DMS53 treated with DMSO at 0.1 percent for 48 hours (cell line): ENCODE measurements at regions not wholly inside any gene's neighbourhood (a gene's known extent, or its start where the extent isn't known, plus 50 kb on each side); places are given as distances from the start of the nearest gene placed in this dataset.

Source experiments
- DNase-seq: peaks from one replicate; lab custom pipeline; 2025; ENCODE audit not compliant: unreplicated experiment; lab: John Stamatoyannopoulos, UW

DNA sequence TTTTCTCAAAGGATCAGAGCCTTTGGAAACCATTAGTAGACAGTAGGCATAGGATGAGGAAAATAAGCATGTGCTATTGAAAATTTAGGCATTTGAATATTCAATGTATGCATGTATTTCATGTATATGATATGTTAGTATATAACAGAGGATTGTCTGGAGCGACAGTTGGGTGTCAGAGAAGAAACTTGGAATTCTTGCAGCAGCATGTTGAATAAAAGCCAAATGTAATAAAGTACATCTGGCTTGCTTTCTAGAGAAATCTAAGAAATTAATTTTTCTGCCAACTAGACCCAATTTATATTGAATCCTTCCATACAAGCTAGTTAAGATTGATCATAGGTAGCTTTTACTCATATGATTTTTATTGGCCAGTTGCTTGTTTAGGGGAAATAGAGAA is 578.8 kb downstream of the CDH11 start:
- no peak for DNase-seq

DNA sequence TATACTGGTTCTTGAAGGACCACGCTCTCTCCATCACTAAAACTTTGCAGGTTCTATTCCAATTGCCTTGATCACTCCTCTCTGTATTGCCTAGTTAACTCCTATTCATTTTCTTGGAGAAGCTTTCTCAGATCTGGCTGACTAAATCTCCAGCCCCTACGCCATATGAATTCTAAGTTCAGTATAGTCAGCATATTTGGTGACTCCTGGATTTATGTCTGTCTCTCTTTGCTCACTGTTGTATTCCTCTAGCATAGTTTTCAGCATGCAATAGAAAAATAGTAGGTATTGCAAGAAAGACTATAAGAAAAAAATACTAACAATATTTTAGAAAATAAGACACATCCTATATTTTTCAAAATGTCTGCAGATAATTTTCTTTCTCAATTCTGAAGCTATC is 579.7 kb downstream of the CDH11 start:
- DNase-seq = no peak

DNA sequence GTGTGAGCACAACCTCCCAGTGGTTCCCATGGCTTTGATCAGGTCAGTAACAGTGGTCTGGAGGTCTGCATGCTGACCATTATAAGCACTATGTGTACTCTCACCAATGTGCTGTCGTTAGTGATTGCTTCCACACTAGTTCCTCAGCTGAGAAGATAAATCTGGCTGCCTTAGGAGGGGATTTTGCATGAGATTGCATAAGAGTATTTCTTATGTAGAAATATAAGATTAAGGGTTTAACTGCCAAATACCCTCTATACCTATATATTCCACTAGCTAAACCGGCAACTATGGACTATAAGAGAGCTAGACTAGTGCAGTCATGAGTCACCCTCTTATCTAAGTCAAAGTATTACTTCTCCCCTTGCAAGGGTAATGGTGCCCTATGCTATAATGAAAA is 580.2 kb downstream of the CDH11 start:
- DNase-seq = no peak

DNA sequence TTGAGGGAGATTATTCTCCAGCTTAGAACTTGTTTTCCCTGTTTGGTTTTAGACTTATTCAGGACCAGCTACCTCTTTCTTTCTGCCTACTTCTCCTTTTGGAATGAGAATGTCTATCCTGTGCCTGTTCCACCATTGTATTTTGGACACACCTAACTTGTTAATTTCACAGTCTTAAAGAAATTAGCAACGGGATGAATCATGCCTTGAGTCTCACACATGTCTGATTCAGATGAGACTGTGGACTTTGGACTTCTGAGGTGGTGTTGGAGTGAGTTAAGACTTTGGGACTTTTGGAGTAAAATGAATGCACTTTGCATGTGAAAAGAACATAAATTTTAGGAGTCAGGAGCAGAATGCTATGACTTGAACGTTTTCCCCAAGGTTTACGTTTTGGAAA is 581.4 kb downstream of the CDH11 start:
- no peak for DNase-seq

DNA sequence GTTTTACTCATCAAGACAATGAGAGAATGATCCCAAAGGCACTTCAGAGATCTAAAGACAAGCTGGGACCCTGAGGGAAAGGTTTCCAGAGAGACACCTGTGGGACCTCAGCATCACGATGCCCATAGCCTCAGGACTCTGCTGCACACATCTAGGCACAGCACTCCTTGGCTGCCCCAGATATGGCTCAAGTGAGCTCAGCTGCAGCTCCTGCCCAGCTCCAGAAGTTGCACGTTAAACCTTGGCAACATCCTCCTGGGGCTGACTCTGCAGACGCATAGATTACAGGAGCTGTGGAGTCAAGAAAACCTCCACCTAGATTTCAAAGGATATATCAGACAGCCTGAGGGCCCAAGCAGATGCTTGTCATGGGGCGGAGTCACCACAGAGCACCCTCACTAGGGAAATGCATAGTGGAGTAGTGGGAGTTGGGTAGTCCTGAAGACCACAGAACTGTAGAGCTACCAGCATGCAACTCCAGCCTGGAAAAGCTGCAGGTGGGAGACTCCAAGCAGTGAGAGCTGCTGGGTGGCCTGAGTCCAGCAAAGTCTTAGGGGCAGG is 582.0 kb downstream of the CDH11 start:
- no peak for DNase-seq

DNA sequence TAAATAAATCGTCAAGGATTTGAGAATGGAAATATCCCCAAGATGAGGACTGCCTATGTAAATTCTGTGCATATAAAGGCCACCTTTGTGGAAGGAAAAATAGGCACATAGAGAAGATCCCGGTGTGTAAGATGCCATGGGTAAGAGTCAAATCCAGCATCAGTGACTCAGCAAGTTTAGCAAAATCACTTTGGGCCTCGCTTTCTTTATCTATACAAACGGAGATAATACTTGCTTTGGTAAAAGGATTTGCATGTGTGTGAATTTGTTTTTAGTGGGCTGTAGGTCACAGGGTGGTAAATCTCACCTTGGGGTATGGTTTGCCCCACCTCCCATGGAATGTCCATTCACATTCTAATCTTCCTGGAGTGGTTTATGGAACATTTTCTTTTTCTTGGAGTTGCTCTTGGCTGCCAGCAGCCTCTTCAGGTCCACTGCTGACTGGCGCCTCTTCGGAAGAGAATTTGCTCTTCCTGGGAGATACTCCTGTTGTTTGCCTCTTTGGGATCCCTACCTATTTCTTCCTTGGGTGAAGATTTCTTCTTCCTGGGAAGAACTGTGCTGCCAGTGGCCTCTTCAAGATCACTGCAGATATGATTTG is 587.6 kb downstream of the CDH11 start:
- no peak for DNase-seq

DNA sequence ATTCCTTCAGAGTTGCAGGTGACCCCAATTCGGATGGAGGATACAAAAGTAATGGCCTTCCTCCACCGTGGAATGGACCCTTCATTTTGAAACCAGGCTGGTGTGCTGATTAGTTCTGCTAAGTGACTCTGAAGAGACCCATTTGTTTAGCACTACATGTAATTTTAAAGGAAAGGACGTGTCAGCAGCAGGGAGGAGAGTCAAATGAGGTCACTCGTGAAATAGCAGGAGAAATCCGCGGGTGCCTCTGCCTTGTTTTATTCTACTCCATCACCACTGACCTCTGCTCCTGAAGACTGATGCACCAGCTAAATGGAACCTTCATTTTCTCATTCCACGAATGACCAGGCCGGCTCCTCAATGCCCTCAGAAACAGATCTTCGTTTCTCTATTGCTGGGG is 589.2 kb downstream of the CDH11 start:
- DNase-seq = no peak

DNA sequence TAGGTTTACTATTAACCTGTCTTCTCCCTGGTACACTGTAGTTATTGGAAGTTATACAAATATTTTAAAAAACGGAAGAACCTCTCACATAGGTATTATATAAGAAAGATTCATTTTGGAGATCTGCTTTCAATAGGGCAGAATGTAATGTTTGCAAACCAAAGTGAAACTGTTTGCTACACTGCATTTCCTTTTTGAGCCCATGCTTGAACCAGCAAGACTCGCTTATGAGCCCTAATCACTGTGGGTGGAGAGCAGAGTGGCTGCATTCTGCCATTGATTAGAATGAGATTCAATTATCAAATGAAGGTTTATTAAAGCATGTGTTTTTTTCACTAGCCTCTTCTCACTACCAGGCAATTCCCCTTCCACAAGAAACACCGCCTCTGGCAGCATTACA is 589.7 kb downstream of the CDH11 start:
- no peak for DNase-seq

DNA sequence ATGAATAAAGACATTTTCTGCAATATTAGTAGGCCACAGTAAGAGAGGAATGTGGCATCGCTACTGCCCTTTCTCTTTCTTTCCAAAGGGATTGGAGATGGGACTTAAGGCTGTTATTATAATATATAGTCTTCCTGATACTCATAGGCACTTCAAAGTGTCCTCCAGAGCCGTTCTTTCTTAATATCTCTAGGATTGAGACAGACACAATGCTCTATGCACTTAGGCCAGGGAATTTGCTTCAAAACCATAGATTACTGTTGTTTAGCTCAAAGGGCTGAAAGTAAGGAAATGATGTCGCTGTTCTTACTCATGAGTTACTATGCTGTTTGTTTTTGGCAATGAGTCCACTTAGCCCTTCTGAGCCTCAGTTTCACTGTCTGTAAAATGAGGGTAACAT is 590.5 kb downstream of the CDH11 start:
- no peak for DNase-seq

DNA sequence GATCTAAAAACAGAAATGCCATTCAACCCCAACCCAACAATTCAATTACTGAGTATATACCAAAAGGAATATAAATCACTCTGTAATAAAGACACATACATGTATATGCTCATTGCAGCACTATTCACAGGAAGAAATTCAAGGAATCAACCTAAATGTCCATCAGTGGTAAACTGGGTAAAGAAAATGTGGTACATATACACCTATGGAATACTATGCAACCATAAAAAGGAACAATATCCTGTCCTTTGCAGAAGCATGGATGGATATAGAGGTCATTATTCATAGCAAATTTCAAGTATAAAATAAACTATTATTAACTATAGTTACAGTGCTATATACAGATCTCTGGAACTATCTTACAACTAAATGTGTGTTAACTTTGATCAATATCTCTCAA is 599.3 kb downstream of the CDH11 start:
- no peak for DNase-seq

DNA sequence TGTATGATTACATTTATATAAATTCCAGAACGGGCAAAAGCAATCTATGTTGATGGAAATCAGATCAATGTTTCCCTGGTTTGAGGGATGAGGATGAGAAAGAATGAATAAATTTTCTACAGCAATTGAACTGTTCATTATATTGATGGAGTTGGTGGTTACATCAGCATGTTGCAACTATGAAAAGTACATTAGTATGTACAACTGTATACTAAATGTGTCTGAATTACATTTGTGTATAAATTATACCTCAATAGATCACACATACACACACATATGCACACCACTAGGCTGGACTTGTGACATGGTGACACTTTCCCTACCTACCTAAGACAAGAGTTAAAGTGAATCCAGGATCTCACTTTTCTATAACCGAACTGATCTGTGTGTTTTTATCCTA is 608.0 kb downstream of the CDH11 start:
- DNase-seq = no peak

DNA sequence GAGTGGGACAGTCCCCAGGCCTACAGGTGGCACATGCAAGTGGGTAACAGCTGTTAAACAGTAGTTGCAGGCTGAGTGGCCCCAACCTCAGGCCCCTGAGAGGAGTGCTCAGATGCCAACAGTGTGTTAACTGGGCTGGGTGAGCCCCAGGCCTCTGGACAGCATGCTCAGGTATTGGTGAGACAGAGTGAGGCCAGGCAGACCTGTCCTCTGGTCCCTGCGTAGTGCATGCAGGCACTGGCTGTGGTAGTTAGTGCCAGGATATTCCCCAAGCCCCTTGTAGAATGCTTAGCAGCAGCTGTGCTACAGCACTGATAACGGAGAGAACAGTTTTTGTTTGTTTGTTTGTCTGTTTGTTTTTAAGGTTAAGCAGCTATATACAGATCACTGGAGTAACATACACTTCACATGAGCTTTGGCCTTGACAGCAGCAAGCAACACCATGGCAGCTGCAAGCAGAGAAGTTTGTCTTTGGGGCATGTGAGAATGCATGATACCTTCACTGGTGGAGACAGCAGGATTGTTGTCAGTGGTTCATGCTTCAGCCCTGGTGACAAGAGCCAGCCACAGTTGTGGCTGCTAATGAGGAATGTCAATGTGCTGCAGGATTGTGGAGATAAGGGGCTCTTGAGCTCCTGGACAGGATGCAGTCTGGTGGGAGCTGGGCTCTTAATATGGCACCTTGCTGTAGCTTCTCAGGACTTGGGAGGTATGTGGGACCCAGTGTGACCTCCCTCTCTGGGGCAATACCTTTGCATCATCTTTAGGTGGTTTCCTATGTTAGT is 614.4 kb downstream of the CDH11 start:
- no peak for DNase-seq

DNA sequence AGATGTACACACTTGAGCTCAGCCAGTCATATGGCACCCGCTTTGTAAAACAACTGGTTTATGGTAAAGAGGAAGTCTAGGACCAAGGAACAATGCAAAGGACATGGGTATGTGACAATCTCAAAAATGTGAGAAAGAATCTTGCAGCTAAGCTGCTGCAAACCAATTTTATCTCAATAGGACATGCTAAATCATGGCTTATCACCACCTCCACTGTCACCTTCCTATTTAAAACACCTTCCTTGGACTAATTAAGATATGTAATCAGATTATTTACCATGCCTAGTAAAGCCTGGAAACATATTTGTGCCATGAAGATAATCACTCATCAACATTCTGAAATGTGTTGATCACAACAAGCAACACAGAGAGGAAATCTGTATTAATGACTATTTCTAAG is 622.7 kb downstream of the CDH11 start:
- DNase-seq = no peak

DNA sequence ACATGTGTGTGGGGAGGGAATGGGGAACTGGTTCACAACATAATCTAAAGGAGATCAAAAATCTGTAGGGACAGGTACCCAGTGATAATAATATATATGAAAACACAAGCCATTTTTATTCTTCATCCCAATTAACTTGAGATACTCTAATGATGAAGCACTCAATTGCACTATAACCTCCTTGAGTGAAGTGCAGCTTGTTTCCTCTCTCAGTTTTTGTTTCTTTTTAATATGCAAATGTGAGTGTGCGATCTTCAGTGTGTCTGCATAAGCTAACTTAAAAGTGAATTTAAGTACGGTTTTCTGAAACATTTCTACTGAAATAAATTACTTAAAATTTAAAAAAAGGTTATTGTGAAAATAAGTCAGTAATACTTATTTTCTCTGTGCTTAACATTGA is 623.5 kb downstream of the CDH11 start:
- no peak for DNase-seq

DNA sequence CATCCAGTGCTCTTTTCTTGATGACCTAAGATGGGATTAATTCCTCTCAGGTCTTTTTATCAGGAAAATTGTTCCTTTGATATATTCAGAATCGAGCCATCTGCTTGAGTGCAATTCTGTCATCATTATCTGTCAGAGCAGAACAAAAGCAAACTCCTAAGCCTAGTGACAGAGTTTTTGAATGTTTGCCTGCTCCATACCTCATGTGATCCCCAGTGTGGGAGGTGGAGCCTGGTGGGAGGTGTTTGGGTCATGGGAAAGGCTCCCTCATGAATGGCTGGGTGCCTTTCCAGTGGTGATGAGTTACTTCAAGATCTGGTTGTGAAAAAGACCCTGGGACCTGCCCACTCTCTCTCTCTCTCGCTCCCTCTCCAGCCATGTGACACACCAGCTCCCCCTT is 628.2 kb downstream of the CDH11 start:
- DNase-seq = no peak

DNA sequence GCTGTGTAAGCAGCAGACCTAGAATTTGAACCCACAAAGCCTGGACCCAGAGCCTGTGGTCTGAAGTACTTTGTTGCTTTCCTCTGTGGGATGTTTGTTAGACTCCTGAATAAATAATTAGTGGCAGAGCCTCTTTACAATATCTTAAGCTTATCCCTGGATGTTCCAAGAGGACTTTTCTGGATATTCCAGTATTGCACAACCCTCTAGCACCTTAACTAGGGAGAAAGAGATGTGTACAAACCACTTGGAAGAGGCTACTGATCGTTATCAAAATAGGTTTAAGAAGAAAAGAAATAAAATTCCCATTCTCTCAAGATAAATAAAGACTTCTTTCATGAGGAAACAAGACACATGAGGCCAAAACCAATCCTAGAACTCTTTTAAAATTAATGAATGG is 632.4 kb downstream of the CDH11 start:
- DNase-seq = no peak

DNA sequence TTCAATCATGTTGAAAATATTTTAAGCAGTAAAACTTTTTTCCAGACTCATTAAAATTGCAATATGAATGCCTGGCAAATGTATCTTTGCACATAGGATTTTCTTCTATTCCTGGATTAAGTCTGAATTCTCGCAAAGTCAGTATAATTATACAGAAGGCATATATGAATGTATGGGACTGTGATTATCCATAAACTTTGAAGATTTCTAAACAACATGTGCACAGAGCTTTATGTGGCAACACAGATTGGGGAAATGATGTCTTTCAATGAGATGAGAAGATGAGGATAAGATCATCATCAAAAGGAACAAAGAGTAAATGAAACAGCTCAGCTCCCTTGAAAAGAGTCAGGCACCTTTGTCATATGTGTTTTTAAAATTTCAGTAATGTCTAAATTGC is 635.3 kb downstream of the CDH11 start:
- DNase-seq = no peak

DNA sequence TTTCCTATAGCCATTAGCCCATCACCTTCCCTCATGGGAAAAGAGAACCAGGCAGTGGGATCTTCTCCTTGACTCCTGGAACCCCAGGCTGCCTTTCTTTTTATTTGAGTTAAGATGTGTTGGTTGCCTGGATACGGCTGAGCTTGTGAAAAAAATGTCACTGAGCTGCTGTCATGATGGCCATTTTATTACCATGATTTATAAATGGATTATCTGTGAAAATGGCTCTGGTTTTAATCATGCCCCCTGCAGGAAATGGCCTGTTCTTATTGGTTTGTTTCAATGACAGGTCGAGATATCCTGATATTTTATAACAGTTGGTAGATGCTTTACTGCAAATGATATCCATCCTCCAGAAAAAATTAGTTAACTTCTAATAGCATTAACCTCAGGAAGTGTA is 640.4 kb downstream of the CDH11 start:
- DNase-seq = no peak

DNA sequence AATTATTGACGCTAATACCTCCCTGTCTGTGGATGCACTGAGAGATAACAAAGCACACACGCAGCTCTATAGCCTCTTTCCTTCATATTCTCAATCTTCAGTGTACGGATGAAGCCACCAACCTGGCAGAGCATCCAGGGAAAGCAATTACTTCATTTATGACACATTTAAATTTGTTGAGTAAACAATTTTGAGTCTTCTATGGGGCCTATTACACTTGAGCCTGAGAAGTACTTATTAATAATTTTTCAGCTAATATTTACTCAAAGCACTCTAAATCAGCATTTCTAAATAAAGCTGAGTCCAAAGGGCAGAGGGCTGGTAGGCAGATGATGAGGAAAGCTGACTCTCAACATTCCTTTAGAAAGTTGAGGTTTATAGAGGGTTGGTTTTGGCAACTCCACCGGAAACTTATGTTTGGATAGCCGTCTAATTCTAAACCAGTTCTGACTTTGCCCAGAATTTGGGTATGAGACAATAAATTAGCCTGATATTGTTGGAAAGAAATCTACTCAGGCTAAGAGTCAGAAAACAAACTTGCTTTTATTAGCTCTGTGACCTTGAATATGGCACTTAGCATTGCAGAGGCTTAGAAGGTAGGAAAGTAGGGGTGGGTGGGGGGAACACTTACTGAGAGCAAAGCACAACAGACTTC is 643.5 kb downstream of the CDH11 start:
- peak; percentile 22 for DNase-seq

DNA sequence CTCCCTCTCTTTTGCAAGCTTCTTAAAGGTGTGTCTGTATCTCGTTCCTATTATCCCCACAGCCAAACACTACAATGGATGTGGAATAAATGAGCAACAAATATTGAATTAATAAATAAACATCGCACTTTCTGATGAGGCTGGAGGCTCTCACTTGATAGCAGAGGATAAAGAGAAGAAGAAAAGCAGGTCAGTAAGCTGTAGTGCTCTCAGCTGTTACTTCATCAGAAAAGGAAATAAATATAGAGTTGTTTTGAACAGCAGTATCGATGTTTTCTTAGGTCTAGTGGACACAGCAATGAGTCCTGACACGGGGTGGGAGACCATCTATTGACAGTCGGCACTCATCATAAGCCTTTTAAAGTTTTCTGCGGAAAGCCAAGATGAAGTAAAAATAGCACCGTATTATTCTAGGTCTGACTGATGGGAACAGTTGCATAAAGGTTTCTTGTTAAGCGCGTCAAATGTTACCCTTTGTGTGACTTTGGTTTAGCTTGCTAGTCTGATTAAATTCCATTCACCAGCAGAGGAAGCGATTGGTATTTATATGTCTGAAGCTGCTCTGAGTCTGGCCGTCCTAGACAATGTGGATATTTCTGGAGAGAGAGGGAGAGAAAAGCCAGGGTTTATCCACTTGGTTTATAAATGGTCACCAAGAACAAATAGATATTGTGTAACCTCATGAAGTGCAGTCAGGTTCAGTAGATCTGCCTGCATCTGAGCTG is 646.1 kb downstream of the CDH11 start:
- no peak for DNase-seq

DNA sequence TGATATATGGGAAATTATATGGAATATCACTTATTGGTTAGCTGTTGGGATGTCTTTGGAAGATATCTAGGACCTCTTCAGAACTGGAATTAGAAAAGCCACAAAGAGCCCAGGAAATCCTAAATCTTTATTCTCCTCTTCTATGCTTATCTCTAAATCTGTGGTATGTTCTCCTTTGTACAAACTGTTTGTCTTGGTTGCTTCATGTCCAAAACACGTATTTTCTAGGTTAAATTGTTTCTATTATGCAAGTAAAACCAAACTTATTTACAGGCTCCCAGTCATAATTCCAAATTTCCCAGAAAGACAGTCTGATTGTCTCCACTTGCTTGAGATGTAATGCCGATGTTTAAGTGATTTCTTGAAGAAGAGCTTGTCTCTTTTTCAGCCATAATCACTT is 650.9 kb downstream of the CDH11 start:
- DNase-seq = no peak
